BJ (cell line): ENCODE measurements at regions not wholly inside any gene's neighbourhood (a gene's known extent, or its start where the extent isn't known, plus 50 kb on each side); places are given as distances from the start of the nearest gene placed in this dataset.

Experiments used
- CTCF ChIA-PET: fragments of 350-600 bp; formaldehyde crosslinking; extraction: SDS; loops from one replicate; lab custom pipeline; 2021; ENCODE audit warnings: antibody characterized with exemption, inconsistent platforms; lab: Yijun Ruan, JAX
- POLR2A ChIA-PET: fragments of 300-600 bp; sonication (Branson Sonifier 250); formaldehyde crosslinking; extraction: SDS; loops from one replicate; lab custom pipeline; 2021; ENCODE audit warnings: antibody characterized with exemption; lab: Charles Lee
- DNase-seq: peaks from one replicate; pipeline ENCODE4 v3.0.0-alpha.2; 2011; ENCODE audit warnings: low read depth
- H3K27me3 ChIP-seq: 2 replicates; pipeline ENCODE4 v1.6.0; 2011; ENCODE audit warnings: low read length; ENCODE audit not compliant: control insufficient read depth, insufficient read depth
- H3K36me3 ChIP-seq: 2 replicates; pipeline ENCODE4 v1.5.1; 2011; ENCODE audit warnings: low read length; ENCODE audit not compliant: control insufficient read depth, insufficient read depth
- H3K4me3 ChIP-seq: 2 replicates; pipeline ENCODE4 v1.5.1; 2011; ENCODE audit warnings: low read depth, mild to moderate bottlenecking, control low read depth, low read length
- CTCF ChIP-seq: IDR thresholded peaks from 2 replicates; pipeline ENCODE4 v1.5.1; 2011; ENCODE audit warnings: low read depth, mild to moderate bottlenecking, control low read depth, inconsistent platforms, low read length, moderate library complexity; ENCODE audit not compliant: insufficient read depth

- TF ChIP-seq CTCF, result no peak
- CTCF ChIA-PET, result no interaction called here
- Histone ChIP-seq H3K4me3 (no peak overlapping the region), H3K27me3 (no peaks in the 10 kb centered on the region), H3K36me3 (no peaks in the 10 kb centered on the region)
- DNase-seq, result no peak
- POLR2A ChIA-PET, result no interaction called here
These were observed 440.5 kb downstream of the GPATCH2 start for GRCh38 chr1:217190359-217190758.

- DNase-seq, result no peak
- H3K4me3 ChIP-seq, result no peak overlapping the region
- ChIA-PET CTCF (no interaction called here), POLR2A (no interaction called here)
- TF ChIP-seq CTCF, result no peak
- H3K36me3 ChIP-seq, result no peaks in the 10 kb centered on the region
- H3K27me3 ChIP-seq, result no peaks in the 10 kb centered on the region
These were observed 441.5 kb downstream of the GPATCH2 start for GRCh38 chr1:217189362-217189761.

GRCh38 chr1:217188280-217189237 lies 442.3 kb downstream of the GPATCH2 start:
- no peak overlapping the region for H3K4me3 ChIP-seq
- ChIA-PET POLR2A (no interaction called here), CTCF (no interaction called here)
- DNase-seq, result no peak
- H3K27me3 ChIP-seq, result no peaks in the 10 kb centered on the region
- no peaks in the 10 kb centered on the region for H3K36me3 ChIP-seq
- TF ChIP-seq CTCF, result no peak

- Histone ChIP-seq H3K27me3 (no peaks in the 10 kb centered on the region), H3K36me3 (no peaks in the 10 kb centered on the region), H3K4me3 (no peak overlapping the region)
- TF ChIP-seq CTCF, result no peak
- POLR2A ChIA-PET, result no interaction called here
- DNase-seq, result no peak
- CTCF ChIA-PET, result no interaction called here
These were observed 444.2 kb downstream of the GPATCH2 start for GRCh38 chr1:217186664-217187063.

- no peak for DNase-seq
- ChIA-PET POLR2A (no interaction called here), CTCF (no interaction called here)
- no peaks in the 10 kb centered on the region for H3K27me3 ChIP-seq
- TF ChIP-seq CTCF, result no peak
- no peaks in the 10 kb centered on the region for H3K36me3 ChIP-seq
- H3K4me3 ChIP-seq, result no peak overlapping the region
These were observed 446.0 kb downstream of the GPATCH2 start for GRCh38 chr1:217184854-217185253.
